Left renal cortex interstitium (tissue), 4 donors: ENCODE measurements at regions not wholly inside any gene's neighbourhood (a gene's known extent, or its start where the extent isn't known, plus 50 kb on each side); places are given as distances from the start of the nearest gene placed in this dataset.
"Not testable (repeated sequence)": the region's sequence is repeated elsewhere in the genome, so short reads cannot be mapped to it uniquely, and the experiment has no call there.

Experiments used
- DNase-seq, 4 donors: peaks; one replicate each; pipeline ENCODE4 v3.0.0-alpha.2; 2013; ENCODE audit warnings: low read depth in 4 of 4, low spot score in 2 of 4, missing footprints in 1 of 4

DNA sequence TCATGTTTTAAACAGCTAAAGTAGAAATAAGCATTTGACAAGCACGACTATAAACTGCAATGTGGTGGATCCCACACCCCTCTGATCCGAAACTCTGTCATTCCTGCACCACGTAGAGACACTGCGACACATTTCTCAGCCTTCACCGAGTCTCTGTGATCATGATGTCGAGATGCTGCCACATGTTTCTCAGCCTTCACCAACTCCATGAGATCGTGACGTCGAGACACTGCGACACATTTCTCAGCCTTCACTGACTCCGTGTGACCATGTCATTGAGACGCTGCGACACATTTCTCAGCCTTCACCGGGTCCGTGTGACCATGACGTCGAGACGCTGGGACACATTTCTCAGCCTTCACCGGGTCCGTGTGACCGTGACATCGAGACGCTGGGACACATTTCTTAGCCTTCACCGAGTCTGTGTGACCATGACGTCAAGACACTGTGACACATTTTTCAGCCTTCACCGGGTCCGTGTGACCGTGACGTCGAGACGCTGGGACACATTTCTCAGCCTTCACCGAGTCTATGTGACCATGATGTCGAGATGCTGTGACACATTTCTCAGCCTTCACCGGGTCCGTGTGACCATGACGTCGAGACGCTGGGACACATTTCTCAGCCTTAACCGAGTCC is 143.0 kb downstream of the TTLL2 start:
- DNase-seq = no peak

DNA sequence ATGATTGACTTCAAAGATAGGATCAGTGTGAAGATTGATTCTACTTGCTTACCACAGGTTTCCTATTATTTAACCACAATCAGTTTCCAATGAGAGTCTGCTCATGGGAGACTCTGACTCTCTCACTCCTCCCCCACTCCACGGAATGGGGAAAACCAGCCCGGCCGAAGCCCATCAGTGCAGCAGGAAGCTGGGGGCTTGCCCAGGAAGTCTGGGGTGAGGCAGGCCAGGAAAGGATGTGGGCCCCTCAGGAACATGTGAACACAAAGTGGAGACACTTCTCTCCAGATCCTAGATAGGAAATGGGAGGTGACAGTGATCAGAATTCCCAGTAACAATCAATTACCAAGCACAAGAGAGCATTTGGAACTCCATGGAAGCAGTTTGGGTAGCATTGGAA is 144.2 kb downstream of the TTLL2 start:
- no peak for DNase-seq

DNA sequence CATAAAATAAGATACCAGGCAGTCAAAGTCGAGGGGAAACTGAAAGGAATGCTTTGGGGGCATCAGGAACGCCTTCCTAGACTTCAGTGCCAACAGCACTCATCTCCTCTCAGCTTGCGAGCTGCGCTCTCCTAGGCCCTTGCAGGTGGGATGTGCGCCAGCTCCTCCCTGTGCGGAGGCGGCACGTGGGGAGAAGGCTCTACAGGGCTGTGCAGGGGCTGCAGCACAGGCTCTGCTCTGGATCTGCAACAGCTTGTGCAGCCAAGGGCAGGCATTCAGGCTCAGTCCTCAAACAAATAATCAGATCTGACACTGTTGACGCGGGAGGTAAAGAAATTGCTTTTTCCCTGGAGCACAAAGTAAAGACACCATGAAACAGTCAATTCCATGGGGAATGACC is 144.8 kb downstream of the TTLL2 start:
- DNase-seq = no peak

DNA sequence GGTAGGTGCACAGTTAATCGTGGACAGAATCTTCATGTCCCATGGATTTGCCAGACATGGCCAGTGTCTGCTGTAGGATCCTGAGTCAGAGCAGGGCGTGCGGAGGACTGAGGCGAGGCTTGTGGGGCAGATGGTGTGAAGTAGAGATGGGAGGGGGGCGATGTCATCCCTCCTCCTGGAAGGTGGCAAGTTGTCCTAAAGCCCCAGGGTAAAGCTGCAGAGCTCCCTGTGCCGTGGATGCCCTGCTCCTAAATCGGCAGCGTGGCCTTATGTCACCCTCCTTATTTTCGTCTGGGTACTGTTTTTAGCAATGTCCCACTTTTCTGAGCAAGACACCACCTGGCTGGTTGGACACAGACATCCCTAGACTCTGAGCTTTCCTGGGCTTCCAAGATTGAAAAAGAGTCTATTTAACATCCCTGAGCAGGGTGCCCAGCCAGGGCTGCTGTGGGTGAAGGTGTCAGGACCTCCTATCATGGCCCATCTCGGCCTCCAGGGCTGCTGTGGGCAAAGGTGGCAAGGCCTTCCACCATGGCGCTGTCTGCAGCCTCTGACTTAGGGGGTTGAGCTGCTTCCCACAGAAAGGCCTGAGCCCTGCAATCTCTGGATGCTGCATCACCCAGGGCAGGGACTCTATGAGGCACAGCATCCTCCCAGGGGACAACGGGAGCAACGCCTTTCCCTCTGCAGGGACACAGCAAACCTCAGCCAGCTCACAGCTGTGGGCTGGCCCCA is 145.4 kb downstream of the TTLL2 start:
- no peak for DNase-seq

DNA sequence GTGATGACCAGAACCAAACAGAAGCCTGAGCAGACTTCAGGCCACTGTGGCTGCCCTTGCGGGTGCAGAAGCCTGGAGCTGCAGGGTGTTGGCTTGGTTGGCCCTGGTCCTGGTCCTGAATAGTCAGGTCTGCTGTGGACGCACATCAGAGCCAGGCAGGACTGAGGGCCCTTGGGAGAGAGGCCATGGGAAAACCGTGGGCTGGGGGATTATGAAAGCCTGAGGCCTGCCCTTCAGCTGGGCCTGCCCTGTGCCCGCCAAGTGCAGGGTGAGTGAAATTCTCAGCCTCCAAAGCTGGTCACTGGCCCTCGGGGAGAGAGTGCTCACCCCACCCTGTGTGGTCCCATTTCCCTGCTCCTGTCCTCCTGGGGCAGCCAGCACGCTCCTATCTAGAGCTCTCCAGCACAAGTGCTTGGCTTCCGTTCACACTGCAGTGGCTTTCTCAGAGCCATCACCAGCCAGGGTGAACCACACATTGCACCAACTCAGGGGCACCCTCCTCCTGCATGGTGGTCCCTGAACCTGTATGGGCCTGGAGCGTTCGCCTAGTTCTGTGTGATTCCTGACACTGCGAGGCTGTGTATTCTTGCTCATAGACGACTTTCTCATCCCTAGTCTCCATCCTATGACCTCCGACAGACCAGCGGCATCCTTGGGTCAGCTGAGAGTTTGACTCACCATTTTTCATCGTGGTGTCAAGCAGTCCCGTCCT is 146.1 kb downstream of the TTLL2 start:
- DNase-seq = no peak

DNA sequence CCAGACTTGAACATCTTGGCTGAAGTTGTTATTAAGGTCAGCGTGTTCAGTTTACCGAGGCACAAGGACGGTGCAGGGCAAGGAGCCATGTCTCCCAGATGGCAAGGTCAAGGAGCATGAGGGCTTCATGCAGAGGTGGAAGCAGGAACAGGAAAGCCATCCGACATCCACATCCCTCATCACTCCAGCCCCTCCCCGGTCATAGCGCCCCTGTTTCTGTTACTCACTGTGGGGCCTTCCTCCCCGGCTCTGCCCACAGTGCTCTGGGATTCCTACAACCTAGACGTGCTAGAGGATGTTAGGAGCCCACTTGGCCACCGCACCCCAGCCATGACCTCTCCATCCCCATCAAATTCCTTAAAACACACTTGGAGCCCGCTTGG is 146.7 kb downstream of the TTLL2 start:
- DNase-seq = no peak

DNA sequence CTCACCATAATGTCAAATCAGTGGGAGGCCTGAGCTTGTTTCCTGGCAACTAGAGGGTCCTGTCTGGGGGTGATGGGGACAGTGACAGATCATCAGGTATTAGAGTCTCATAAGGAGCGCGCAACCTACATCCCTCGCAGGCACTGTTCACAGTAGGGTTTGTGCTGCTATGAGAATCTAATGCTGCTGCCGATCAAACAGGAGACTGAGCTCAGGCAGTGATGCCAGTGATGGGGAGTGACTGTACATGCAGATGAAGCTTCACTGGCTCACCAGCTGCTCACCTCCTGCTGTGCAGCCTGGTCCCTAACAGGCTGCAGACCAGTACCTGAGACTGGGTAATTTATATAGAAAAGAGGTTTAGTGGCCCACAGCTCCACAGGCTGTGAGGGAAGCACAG is 147.3 kb downstream of the TTLL2 start:
- DNase-seq = no peak

DNA sequence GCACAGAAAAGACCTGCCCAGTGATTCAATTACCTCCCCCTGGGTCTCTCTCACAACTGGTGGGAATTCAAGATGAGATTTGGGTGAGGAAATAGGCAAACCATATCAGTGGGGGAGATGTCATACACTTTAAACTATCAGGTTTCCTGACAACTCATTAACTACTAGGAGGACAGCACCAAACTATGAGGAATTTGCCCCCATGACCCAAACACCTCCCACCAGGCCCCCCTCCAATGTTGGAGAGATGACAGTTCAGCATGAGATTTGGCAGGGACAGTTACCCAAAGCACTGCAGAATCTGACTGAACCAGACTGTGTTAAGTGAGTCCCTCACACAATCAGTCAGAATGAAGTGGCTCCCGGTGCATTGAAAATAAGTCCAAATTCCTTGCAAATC is 148.0 kb downstream of the TTLL2 start:
- DNase-seq = no peak

DNA sequence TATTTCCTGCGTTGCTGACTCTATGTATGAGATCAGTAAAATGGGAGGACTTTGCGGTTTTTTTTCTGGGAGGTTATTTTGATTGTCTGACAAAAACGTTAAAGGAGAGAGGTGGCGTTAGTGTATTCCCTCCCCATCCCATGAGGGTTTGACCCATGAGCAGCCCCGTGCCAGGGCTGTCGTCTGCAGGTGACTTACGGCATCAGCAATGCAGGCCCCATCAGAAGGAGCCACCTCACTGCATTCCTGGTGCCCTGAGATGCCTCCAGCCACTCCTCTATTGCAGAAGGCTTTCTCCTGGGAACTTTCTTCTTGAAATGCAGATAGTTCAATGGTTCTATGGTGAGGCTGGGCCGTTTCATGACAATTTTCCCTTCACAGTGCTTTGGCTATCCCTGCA is 149.3 kb downstream of the TTLL2 start:
- DNase-seq = no peak

DNA sequence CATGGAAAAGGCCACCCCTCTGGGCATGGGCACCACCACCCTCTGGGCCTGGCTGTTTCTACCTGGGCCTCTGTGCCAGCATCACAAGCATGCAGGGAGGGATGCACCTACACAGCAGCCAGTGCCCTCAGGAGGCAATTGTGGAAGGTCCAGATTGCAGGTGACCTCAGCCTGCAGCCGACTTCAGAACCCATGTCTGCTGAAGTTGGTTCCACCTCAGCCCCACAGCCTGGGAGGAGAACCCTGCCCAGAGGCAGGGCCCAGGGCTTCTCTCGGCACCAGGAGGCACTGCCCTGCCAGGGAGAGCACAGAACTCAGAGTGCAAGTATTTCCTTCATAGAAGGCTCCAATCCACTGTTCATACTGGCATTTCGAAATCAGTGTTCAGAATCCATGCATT is 149.8 kb downstream of the TTLL2 start:
- DNase-seq = no peak

DNA sequence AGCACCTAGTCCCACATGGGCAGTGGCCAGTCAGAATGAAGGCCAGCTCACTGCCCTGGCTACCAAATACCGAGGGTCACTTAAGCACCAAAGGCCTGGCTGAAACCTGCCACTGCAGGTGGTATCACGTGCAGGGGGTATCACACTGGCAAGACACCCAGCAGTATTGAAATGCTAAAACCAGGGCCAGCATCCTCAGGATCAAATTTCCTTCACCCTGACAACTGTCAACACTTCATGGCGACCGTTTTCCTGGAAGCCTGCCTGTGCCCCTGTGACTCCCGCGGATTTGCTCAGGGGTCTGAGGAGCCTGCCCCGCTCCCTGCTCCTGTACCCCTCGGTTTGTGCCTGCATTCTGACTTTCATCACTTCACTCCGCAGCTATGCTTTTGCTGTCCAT is 151.1 kb downstream of the TTLL2 start:
- no peak for DNase-seq

DNA sequence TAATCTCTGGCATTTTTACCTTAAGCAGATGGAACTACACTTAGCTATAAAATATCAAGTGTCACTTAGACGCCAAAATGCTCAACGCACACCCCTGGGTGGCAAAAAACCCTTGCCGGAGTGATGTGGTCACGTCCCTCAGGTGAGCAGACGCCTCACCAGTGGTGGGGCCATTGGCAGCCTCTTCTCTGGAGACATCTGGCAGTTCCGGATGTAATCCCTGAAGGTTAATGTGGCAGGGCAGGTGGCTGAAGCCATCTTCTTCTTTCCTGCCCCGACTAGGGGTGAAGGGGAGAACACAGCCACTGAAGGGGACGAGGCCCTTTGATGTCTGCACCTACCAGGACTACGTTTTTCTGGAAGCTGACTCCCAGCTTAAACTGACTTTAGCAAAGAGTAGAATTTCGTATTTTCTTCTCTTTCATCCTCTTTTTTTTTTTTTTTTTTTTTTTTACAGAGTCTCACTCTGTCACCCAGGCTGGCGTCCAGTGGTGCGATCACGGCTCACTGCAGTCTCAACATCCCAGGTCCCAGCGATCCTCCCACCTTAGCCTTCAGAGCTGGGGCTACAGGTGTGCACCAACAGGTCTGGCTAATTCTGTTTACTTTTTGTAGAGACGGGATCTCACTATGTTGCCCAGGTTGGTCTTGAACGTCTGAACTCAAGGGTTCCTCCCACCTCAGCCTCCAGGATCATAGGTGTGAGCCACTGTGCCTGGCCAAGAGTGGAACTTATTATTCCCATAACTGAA is 152.1 kb downstream of the TTLL2 start:
- DNase-seq = no peak

DNA sequence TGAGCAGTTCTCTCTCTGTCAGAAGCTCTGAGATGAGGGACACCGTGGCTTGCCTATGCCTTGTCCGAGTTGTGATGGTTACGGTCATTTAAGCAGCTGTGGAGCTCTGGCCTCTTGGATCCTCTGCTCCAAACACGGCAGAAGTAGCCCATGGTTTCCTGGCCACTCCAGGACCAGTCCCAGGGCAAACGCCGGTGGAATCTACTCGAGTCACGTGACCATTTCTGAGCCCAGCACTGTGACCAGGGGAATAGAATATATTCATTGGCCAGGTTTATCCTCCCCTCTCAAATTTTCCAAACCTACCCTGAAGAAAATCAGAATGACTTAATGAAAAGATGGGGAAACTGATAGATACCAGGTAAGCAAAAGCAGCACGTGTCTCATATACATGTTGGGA is 152.8 kb downstream of the TTLL2 start:
- no peak for DNase-seq

DNA sequence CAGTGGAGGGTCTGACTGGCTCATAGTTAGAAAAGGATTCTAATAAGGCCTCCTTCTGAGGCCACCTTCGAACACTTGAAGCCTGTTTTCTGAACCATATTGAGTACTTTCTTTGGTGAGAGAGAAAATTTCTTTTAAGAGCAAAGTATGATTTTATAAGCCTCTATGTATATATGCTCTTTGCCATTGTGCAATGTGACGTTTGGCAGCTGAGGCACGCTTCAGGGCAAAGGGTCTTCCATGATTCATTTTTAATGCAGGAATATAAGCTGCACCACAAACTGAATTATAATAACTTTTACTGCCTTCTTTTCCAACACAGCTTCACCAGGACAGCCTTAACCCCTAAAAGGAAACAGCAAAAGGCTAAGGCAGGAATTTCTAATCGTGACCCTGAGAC is 154.4 kb downstream of the TTLL2 start:
- DNase-seq = no peak

DNA sequence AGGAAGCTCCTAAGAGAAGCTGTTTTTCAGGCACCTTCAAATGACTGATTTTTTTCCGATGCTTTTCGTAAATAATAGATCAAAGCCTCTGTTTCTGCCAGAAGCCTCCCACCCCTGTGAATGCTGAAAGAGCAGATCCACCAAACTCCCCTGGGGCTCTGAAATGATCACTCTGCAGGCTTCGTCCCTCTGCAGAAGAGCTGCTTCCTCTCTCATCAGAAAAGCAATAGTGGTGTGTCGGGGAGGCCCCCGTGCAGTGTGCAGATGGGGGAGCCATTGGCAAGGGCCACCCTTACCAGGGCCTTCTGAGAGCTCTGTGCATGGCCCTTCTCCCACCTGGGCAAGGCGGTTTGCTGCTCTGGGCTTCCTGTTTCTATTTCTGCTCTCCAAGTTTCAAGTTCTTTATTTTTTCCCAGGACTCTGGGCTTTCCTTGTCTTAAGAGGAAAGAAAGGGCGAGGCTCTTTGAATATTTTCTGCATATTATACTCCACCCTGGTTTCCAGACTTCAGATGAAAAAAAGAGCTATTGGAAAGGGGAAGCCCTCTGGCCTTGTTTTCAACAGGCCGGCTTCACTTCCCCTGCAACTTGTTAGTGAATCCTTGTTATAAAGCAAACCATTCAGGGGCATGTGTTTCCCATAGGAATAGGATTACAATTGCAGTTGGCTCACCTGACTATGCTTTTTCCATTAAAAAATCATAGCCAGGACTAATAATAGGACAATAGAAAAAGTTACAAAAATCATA is 155.2 kb downstream of the TTLL2 start:
- DNase-seq = no peak

DNA sequence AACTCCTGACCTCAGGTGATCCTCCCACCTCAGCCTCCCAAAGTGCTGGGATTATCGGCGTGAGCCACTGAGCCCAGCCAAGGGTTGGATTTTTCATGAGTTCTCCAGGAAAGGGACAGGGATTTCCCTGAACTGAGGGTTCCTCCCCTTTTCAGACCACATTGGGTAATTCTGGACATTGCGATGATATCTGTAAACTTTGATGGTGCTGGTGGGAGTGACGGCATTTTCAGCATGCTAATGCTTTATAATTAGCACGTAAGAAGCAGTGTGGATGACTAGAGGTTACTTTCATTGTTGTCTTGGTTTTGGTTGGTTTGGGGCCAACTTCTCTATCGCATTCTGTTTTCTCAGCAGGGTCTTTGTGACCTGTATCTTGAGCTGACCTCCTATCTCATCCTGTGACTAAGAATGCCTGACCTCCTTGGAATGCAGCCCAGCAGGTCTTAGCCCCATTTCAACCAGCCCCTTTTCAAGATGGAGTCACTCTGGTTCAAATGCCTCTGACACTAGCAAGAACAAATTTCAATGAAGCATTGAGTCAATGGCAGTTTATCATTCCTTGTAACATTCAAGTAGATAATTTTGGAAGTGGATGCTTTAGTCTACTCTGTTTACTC is 156.5 kb downstream of the TTLL2 start:
- DNase-seq = no peak

DNA sequence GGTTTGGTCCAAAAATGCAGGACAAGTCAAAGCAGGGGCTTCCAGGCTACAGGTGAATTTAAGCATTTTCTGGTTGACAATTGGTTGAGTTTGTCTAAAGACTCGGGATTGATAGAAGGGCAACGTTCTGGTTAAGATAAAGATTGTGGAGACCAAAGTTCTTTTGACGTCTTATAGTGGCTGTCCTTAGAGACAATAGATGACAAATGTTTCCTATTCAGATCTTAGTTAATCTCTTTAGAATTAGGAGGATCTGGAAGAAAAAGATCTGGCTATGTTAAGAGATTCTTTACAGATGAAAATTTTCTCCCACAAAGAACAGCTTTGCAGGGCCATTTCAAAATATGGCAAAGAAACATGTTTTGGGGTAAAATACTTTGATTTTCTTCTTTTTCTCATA is 157.9 kb downstream of the TTLL2 start:
- DNase-seq = not testable (repeated sequence)

DNA sequence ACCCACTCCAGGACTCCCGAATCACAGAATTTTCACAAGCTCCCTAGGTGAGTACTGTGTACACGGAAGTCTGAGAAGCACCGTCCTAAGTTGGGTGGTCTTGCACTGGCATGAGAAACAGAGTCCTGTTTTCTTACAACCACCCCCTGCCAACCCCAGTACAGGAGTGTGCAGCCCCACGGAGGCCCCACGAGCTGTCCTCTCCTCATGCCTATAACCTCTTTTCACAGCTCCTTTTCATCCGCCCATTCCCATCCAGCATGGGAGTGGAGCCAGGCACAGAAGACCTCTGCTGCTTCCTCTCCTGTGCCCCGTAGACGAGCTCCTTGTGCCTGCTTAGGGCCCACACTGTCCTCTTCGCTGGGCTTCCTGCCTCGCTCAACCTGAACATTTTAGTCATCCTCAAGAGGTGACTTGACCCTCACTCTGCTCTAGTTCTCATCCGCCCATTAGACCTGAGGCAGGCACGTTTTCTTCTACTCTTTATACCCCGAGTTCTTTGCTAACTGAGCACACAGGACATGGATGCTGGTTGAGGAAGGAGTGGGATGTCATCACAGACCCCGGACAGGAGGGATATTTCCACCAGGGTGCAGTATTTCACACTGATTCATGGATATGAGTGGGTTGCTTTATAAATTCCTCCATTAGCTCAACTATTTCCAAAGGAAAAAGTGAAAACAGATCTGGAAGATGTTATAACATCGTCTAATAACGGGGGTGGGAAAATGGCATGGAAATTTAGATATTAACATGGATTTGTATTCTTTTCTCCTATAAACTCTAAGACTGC is 160.5 kb downstream of the TTLL2 start:
- no peak for DNase-seq
